ENCODE measurements at regions not wholly inside any gene's neighbourhood (a gene's known extent, or its start where the extent isn't known, plus 50 kb on each side); places are given as distances from the start of the nearest gene placed in this dataset.

- Histone ChIP-seq H3K27ac (no peak overlapping the region), H3K9me3 (ENCODE audit: low read depth) (no peaks in the 10 kb centered on the region), H4K20me1 (ENCODE audit: insufficient read depth, poor library complexity, severe bottlenecking) (no peaks in the 10 kb centered on the region), H3K9me2 (replicated peaks; ENCODE audit: insufficient read depth) (no peaks in the 10 kb centered on the region), H3K4me3 (no peak overlapping the region), H2AFZ (no peak overlapping the region), H3K79me2 (no peaks in the 10 kb centered on the region), H3K4me2 (no peak overlapping the region), H3K27me3 (no peaks in the 10 kb centered on the region), H3K36me3 (replicated peaks; ENCODE audit: insufficient read depth, low read depth) (no peaks in the 10 kb centered on the region), H3K4me1 (ENCODE audit: insufficient read depth) (no peaks in the 10 kb centered on the region)
- no peak for DNase-seq (ENCODE audit: low spot score)
- TF ChIP-seq EZH2phosphoT487 (IDR thresholded peaks at IDR 0.05; ENCODE audit: low read depth, severe bottlenecking, unreplicated experiment): no peak
- TF ChIP-seq EZH2 (IDR thresholded peaks at IDR 0.05; ENCODE audit: borderline replicate concordance): no peak
- no peak for TF ChIP-seq CTCF (IDR thresholded peaks at IDR 0.05; ENCODE audit: poor library complexity)
- 88% methylated on average over 2 of the region's 2 CpGs for WGBS (ENCODE audit: low lambda C conversion rate, missing lambda C conversion rate)
These were observed 99.5 kb downstream of the ZNF621 start for GRCh38 chr3:40624189-40624769.

- no peaks in the 10 kb centered on the region for H3K36me3 ChIP-seq (replicated peaks; ENCODE audit: insufficient read depth, low read depth)
- no peak overlapping the region for H3K27ac ChIP-seq
- TF ChIP-seq CTCF (IDR thresholded peaks at IDR 0.05; ENCODE audit: poor library complexity) (no peak), EZH2 (IDR thresholded peaks at IDR 0.05; ENCODE audit: borderline replicate concordance) (no peak), EZH2phosphoT487 (IDR thresholded peaks at IDR 0.05; ENCODE audit: low read depth, severe bottlenecking, unreplicated experiment) (no peak)
- no peaks in the 10 kb centered on the region for H4K20me1 ChIP-seq (ENCODE audit: insufficient read depth, poor library complexity, severe bottlenecking)
- H3K4me2 ChIP-seq: no peak overlapping the region
- H3K4me3 ChIP-seq: no peak overlapping the region
- 96% methylated on average over 1 of the region's 1 CpG for WGBS (ENCODE audit: low lambda C conversion rate, missing lambda C conversion rate)
- no peaks in the 10 kb centered on the region for H3K9me3 ChIP-seq (ENCODE audit: low read depth)
- no peak overlapping the region for H2AFZ ChIP-seq
- no peaks in the 10 kb centered on the region for H3K4me1 ChIP-seq (ENCODE audit: insufficient read depth)
- no peaks in the 10 kb centered on the region for H3K27me3 ChIP-seq
- H3K9me2 ChIP-seq (replicated peaks; ENCODE audit: insufficient read depth): no peaks in the 10 kb centered on the region
- DNase-seq (ENCODE audit: low spot score): no peak
- H3K79me2 ChIP-seq: no peaks in the 10 kb centered on the region
These were observed 102.3 kb downstream of the ZNF621 start for GRCh38 chr3:40627095-40627494.

- no peaks in the 10 kb centered on the region for H3K9me2 ChIP-seq (replicated peaks; ENCODE audit: insufficient read depth)
- no peaks in the 10 kb centered on the region for H3K36me3 ChIP-seq (replicated peaks; ENCODE audit: insufficient read depth, low read depth)
- H3K79me2 ChIP-seq: no peaks in the 10 kb centered on the region
- no peak overlapping the region for H3K4me3 ChIP-seq
- H4K20me1 ChIP-seq (ENCODE audit: insufficient read depth, poor library complexity, severe bottlenecking): no peaks in the 10 kb centered on the region
- H3K27ac ChIP-seq: no peak overlapping the region
- WGBS (ENCODE audit: low lambda C conversion rate, missing lambda C conversion rate): 83% methylated on average over 3 of the region's 3 CpGs
- no peaks in the 10 kb centered on the region for H3K9me3 ChIP-seq (ENCODE audit: low read depth)
- no peaks in the 10 kb centered on the region for H3K4me1 ChIP-seq (ENCODE audit: insufficient read depth)
- TF ChIP-seq EZH2 (IDR thresholded peaks at IDR 0.05; ENCODE audit: borderline replicate concordance): no peak
- no peak for TF ChIP-seq CTCF (IDR thresholded peaks at IDR 0.05; ENCODE audit: poor library complexity)
- no peak for TF ChIP-seq EZH2phosphoT487 (IDR thresholded peaks at IDR 0.05; ENCODE audit: low read depth, severe bottlenecking, unreplicated experiment)
- H3K27me3 ChIP-seq: no peaks in the 10 kb centered on the region
- DNase-seq (ENCODE audit: low spot score): no peak
- no peak overlapping the region for H3K4me2 ChIP-seq
- no peak overlapping the region for H2AFZ ChIP-seq
These were observed 104.2 kb downstream of the ZNF621 start for GRCh38 chr3:40628984-40629383.

All from hepatocyte (in vitro differentiated cells).